ENCODE measurements at regions not wholly inside any gene's neighbourhood (a gene's known extent, or its start where the extent isn't known, plus 50 kb on each side); places are given as distances from the start of the nearest gene placed in this dataset.

DNA sequence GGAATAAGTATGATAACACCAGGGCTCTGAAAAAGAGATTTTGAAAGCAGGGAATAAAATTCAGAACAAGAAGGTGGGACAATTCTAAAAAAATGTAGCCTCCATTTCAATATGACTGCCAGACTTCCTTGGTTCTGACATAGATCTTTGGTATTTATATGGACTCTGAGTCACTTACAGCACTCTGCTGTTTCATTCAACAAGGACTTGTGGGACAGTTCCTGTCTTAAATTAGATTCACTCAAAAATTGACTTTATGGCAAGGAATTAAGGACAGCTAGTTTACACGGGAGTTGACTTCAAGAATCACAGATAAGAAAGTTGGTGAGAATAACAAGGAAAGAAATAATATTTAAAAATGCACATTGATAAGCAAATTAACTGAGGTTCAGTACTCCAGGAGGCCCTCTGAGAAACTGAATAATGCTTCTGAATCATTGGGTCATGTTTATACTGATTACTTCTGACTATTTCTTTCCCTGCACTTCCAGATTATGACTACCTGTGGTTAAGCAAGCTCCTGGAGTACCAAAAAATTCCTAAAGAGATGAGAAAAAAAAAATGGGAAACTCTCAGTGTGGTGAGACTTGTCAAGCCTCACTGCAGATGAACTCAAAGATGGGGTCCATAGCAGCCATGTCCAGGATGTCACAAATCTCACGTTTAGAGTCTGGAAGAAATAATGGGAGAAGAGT lies 828.3 kb upstream of the PIK3C3 start:
- TF ChIP-seq, protein P1, sequence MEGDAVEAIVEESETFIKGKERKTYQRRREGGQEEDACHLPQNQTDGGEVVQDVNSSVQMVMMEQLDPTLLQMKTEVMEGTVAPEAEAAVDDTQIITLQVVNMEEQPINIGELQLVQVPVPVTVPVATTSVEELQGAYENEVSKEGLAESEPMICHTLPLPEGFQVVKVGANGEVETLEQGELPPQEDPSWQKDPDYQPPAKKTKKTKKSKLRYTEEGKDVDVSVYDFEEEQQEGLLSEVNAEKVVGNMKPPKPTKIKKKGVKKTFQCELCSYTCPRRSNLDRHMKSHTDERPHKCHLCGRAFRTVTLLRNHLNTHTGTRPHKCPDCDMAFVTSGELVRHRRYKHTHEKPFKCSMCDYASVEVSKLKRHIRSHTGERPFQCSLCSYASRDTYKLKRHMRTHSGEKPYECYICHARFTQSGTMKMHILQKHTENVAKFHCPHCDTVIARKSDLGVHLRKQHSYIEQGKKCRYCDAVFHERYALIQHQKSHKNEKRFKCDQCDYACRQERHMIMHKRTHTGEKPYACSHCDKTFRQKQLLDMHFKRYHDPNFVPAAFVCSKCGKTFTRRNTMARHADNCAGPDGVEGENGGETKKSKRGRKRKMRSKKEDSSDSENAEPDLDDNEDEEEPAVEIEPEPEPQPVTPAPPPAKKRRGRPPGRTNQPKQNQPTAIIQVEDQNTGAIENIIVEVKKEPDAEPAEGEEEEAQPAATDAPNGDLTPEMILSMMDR (IDR thresholded peaks at IDR 0.05) = no peak
- no peak for TF ChIP-seq POLR2A (IDR thresholded peaks at IDR 0.05)

All from Peyer's patch (tissue), 4 donors.